GM21723 (cell line): ENCODE measurements at regions not wholly inside any gene's neighbourhood (a gene's known extent, or its start where the extent isn't known, plus 50 kb on each side); places are given as distances from the start of the nearest gene placed in this dataset.
A peak's percentile ranks its signal among the peaks of the same experiment; 100 is the strongest.

Experiments
- ATAC-seq: cut with Tn5 transposase; IDR thresholded peaks from one replicate; pipeline ENCODE4 v1.9.1; 2021; ENCODE audit warnings: mild to moderate bottlenecking, moderate library complexity; ENCODE audit not compliant: unreplicated experiment

GRCh38 chr1:103854279-103854678, 104.6 kb downstream of the AMY1C start:
- ATAC-seq = no peak

DNA sequence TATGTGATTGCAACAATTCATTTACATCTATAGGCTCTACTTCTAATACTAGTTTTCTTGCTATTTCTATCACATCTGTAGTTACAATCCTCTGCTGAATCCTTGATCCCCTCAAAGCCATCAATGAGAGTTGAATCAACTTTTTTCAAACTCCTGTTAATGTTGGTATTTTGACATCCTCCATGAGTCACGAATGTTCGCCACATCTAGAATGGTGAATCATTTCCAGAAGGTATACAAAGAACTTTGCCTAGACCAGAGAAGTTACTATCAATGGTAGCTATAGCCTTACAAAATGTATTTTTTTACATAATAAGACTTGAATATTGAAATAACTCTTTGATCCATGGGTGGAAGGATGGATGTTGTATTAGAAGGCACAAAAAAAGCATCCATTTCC, 110.0 kb downstream of the AMY1C start:
- ATAC-seq = no peak

DNA sequence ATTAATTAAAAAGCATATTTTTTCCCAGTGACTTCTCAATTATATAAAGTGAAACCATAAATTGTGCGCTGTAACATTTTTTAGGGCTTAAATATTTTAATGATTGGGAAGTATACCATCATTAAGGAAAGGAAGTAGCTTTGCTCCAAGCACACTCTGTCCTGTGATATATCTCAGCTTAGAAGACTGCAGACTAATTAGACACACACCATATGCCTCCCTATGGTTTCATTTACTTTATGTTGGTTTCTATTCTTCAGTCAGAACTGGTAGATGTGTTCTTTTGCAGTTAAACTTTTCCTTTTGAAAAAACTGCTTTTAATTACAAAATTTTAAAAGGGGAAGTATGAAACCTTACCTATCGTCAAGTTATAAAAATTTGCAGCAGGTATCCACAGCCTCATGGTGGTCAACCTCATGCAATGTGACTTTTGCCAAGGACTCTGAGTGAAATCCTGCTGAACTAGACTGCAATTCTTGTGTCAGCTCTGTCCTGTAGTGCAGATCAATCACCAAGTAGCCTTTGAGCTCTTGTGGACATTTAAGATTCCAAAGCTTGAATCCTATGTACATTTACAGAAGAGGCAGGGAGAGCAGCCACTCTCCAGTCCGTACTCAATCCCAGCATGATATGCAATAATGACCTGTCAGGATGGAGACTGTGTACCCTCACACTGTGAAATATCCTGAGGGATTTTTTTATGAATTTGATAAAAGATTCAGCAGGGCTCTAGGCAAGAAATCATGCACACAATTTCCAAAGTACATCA, 149.1 kb downstream of the AMY1C start:
- no peak for ATAC-seq

DNA sequence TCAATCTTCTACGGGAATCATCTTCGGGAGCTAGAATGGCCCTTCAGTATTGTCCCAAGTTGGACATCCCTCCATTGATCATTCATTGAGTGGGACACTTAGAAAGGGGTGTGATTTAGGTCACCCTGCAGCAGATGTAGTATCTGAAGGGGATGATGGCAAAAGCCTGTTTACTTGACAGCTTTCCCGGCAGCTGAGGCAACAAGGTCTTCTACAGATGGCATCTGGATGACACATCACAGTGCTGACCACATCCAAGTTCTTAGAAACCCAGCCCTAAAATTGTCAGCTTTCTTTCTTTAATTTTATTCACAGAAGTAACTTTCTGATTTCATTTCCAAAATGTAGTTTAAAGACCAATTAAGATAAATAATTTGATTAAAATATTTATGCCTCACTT, 150.3 kb downstream of the AMY1C start:
- no peak for ATAC-seq

GRCh38 chr1:103901072-103901471, 151.4 kb downstream of the AMY1C start:
- ATAC-seq = no peak

- no peak for ATAC-seq
Observed at GRCh38 chr1:103905363-103905762, 155.7 kb downstream of the AMY1C start.

GRCh38 chr1:103911450-103911849, 161.8 kb downstream of the AMY1C start:
- no peak for ATAC-seq

DNA sequence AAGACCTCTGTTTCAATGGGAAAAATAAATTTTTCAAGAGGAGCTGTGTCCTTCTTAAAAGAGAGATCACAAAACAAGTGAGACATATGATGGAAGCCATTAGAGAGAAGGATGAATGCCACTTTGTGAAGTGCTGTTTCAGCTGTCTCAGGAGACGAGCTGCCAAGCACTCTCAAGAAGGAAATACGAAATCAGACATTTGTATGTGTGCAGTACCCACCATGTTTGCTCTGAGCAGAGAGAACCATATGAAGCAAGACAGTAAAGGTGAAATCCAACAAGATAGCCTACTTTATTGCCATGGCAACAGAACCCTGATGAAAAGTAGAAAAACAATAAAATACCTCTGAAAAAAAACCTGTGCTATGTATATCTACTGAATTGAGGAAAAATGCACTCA, 168.1 kb downstream of the AMY1C start:
- no peak for ATAC-seq

DNA sequence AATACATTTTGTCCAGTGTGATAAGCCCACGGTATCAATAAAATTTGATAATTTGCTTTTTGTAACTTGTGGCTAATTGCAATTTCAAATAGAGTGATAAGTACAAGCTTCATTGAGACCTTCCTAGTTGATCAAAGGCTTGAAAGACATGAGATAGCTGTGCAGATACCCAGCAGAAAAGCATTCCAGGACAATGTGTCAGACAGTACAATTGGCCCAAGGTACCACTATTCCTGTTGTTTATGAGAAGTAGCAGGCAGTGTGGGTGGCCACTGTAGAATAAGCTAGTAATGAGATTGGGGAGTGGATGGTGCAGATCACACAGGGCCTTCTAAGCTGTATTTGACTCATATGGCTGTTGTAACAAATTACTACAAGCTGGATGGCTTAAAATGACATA, 182.2 kb downstream of the AMY1C start:
- ATAC-seq = no peak

- ATAC-seq = peak; percentile 66
Observed at GRCh38 chr1:103937763-103938357, 188.2 kb downstream of the AMY1C start.

DNA sequence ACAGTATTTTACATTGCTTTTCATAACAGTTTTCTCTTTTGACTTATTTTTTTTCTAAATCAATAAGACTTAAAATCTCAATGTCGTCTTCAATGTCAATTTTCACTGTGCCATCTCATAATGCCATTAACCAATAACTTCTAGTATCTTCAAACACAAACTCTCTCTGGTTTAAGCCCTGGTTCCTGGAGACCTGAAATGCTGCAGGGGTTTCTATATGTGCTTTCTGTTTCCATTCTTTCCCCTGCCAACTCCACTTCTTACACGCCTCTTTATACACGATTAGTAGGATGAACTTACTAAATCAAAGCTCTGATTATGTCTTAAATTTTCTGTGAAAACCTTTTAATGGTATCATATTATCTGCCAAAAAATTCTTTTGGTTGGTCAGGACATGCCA, 191.4 kb downstream of the AMY1C start:
- no peak for ATAC-seq

- no peak for ATAC-seq
Observed at GRCh38 chr1:103942029-103942428, 192.3 kb downstream of the AMY1C start.

GRCh38 chr1:103945774-103946173, 196.1 kb downstream of the AMY1C start:
- no peak for ATAC-seq

DNA sequence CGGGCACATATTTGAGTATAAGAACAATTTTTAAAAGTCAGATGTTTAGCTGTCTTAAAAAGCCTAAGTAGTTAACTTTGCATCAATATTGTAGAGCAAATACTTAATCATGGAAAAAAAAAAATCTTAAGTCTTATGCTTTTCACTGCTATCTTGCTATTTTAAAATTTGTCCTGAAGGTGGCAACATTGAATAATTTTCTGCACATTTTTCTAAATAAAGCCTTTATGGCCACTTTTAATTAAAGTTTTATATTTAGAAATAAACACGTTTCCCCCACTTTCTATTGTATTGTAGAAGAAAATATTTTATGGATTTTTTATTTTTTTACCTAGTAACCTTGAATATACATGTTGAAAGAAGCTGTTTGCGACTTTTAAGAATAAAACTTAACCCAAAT, 198.8 kb downstream of the AMY1C start:
- no peak for ATAC-seq

GRCh38 chr1:103949779-103950178, 200.1 kb downstream of the AMY1C start:
- no peak for ATAC-seq

DNA sequence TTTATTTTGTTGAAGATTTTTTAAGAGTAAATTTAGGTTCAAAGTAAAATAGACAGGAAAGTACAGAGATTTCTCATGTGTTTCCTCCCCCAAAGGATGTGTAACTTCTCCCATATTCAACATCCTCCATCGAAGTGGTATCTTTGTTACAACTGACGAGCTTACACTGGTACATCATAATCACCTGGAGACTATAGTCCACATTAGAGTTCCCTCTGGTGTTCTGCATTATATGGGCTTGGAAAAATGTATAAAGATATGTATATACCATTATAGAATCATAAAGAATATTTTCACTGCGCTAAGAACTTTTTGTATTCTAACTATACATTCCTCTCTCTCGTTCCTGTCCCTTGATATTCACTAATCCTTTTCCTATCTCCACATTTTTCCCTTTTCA, 203.7 kb downstream of the AMY1C start:
- ATAC-seq = no peak

DNA sequence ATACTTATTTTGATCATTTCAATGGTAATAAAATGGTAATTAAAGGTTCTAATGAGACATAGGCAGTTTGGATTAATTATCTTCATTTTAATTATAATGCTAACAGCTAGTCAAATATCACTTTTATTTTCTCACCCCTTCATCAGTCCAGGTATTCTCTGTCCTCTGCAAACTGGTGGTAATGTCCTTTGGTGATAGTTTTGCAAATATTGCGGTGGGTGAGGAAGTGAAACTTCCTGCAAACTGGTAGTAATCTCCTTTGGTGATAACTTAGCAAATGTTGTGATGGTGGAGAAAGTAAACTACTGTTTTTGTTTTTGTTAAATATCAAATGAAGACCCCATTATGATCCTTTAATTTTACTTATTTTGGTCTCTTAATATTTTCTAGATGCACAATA, 209.0 kb downstream of the AMY1C start:
- no peak for ATAC-seq

DNA sequence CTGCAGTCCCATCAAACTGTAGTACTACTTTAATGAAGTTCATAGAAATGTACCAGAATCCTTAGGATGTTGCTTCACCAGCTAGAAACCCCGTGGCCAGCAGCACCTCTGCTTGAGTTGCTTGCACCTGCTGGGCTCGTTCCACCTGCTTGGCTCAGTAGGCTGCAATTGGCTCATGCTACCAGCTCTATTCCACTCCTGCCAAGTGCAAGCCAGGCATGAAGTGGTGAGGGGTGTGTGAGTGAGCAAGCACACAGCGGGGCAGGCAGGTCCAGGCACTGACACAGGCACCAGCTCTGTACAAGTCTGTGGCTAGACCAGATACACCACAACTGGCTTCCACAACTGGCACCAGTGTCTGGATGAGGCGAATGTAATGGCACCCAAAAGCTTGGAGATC, 209.9 kb downstream of the AMY1C start:
- no peak for ATAC-seq

DNA sequence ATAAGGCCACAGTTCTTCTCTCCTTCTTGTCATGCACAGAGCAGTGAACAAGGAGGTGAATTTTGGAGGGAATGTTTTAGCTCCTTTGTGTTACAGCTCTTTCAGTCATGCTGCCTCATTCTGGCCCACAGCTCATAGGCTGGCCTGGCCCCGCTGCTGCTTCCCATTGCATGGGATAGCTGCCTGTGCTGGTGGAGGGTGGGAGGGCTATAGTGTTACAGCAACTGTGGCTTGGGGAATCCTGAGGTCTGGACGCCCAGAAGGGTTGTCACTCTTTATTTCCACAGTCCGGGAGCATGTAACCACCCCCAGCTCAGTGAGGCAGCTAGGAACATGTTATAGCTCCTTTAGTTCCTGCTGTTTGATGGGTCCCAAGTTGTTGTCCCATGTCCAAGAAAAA, 210.3 kb downstream of the AMY1C start:
- no peak for ATAC-seq

GRCh38 chr1:103960710-103961109, 211.0 kb downstream of the AMY1C start:
- no peak for ATAC-seq

DNA sequence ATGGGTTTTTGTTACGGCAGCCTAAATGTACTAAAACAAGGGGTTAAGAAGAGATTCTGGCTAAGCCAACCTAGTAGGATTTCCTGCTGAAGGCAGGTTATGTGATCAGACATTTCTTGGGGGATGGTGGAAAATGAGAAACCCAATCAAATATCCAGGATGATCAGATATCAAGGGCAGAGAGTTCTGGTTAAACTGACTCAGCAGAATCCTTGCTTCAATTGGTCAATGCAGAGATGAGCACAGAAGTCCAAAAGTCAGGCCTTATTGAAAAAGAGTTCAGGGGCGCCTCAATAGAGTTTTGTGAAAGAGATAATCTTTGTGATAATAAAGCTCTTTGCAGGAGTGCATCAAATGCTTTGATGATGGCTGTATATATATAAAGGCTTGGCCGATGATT, 237.1 kb downstream of the AMY1C start:
- ATAC-seq = no peak

DNA sequence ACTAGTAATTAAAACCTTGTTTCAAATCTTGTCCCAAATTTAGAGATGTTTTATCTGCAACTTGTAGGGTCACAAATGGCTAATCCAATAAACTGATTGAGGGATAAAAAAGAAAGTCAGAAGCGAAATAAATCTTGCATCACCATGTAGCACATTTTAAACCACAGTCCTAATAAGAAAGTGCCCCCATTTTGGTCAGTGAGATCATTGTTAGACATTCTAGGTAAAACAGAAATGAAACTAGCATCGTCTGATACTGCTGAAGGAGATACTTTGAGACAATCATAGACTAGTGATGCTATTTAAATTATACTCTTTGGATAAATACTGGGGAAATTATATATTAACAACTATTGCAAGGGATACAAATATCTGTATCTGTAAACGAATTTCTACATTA, 247.9 kb downstream of the AMY1C start:
- no peak for ATAC-seq
